ENCODE measurements at regions not wholly inside any gene's neighbourhood (a gene's known extent, or its start where the extent isn't known, plus 50 kb on each side); places are given as distances from the start of the nearest gene placed in this dataset.

DNA sequence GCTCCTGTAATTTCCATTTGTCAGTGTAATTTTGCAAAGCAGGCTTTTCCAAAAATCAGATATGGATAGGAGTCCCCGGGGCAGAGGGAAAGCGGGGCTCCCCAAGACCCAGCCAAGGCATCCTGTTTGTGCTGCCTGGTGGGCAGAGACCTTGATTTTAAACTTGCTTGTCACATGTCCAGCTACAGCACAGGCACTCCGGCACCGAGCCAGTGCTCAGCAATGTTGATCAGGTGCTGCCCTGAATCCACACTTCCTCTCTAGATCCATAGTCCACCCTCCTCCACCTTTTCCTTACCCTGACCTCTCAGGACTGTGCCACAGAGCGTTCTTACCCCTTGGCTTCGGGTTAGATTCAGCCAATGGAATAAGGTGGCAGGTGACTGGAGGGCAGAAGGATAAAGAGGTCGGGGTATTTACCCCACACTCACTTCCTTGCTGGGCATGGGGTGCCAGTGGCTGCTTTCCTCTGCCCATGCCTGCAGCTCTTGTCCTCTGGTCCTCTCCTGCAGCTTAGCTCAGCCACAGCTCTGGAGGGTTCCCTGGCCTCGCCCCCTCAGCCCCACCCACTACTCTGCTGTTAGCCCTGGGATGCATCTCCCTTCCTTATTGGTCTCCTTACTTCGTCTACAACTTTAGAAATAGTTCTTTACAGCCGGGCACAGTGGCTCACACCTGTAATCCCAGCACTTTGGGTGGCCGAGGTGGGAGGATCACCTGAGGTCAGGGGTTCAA lies 80.1 kb downstream of the IRF2BPL start:
- DNase-seq: no peak

DNA sequence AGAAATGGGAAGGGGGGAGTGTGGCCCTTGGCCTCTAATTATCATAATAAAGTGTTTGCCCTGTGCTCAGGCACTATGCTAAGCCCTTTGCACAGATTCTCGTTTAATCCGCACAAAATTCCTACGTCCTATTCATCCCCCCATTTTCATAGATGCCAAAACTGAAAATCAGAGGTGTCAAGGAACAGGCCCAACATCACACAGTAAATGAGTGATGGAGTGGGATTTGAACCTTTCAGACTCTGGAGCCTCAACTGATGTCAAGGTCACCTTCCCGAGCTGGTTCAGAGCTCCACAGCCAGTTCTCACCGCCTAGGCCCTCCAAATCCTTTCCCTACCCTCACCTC lies 80.7 kb downstream of the IRF2BPL start:
- no peak for DNase-seq

DNA sequence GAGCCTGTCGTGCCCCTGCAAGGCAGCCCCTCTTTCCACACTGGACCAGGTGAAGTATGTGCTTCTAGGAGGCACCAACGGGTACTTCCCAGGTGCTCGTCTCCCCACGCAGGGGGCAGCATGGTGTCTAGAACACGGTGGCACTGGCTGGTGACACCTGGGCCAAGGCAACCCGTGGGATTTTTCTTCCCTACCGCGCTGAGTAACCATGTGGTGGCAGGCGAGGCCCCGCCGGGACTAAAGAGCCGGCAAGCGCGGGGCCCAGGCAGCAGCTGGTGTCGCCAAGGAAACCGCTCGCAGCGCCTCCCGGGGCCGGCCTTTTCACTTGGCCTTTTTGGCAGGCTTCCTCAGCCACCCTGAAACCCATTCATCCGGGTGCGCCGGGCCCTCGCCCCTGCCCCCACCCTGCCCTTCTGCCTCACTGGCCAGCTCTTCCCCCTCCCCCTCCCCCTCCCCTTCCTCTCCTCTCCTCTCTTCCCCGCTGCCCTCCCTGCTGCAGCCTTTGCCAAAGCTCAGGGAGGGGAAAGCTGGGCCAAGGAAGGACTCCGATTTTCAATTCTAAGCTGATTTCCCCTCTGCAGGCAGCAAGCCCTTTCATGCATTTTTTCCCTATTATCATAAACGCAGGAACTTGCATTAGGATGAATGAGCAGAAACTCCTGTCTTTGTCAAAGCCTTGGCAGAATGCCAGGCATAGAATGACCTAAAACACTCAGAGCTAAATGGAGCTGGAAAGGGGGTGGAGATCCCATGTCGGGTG lies 81.2 kb downstream of the IRF2BPL start:
- peak; percentile 90 for DNase-seq

DNA sequence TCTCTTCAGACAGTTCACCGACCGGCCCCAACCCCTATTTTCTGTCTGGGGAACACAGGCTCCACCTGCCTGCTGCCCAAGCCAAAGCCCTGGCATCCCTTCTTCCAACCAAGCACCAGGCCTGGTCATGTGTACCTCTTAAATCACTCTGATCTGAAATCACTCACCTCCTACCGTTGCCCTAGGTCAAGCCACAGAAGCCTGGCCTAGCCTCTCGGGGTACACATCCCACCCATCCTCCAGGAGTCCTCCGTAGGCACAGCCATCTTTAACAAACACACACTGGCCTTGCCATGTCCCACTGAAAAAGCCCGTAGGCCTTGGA lies 81.8 kb downstream of the IRF2BPL start:
- no peak for DNase-seq

DNA sequence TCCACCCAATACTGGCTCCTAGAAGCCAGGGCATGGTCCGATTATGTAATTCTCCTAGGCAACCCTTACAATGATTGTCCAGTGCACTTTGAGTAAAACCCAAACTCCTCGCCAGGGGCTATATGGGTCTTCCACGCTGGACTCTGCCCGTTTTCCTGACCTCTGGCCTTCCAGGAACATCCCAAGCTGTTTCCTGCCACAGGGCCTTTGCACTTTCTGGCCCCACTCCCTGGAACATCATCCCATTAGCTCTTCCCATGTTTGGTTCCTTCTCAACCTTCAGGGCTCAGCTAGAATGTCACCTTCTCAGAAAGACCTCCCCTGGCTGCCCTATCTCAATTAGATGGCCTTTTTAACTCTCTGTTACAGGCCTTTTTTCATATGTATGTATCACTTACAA lies 85.4 kb downstream of the IRF2BPL start:
- DNase-seq: no peak

DNA sequence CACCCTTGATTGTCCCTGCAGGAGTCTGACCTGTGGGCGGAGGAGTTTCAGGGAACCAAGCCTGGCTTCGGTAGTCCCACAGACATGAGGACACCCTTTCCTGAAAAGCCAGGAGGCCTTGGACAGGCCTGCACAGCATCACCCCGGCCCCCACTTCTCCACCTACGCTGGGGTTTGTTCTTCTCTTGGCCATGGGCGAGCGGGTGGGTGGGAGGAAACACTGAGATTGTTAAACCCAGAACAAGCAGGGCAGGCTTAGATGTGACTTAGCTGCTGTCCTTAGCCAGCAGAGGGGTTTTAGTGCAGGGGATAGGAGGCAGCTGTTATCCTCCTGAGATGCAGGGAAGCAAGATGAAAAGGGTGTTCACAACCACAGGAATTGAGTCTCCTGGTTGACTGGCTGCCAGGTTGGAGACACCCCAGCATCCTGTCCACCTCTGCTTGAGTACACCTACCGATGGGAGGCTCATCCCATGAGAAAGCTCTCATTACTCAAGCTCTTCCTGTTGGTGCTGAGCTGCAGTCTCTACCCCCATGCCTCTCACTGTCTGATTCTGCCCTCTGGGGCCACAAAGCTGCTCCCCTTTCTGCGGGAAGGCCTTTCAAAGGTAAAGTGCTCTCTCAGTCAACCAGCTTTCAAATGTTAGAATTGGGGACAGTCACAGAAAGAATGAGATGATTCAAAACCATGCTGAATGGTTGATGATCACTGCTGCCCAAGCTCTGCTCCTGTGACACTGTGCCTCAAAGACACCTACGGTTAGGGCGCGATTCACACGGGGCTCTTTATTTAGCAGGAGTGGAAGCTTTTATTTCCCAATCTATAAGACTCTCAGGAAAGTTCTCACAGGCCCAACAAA lies 86.3 kb downstream of the IRF2BPL start:
- DNase-seq: no peak

DNA sequence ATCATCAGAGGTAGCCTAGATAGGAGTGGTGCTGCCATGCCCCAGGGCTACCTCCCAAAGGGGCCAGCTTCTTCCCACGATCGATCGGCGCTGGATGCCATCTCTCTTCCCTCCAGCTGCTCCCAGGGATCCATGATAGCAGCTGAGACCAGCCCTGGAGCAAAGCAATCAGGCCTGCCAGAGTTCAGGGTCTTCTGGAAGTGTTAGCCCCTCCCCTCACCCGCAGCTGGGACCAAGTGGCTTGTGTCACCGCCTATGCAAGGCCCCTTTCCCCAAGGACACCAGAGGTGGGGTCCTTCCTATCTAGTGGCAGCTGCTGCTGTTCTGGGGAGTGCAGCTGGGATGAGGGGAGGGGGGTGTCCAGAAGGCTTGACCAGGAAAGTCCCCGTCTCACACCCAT lies 87.0 kb downstream of the IRF2BPL start:
- no peak for DNase-seq

DNA sequence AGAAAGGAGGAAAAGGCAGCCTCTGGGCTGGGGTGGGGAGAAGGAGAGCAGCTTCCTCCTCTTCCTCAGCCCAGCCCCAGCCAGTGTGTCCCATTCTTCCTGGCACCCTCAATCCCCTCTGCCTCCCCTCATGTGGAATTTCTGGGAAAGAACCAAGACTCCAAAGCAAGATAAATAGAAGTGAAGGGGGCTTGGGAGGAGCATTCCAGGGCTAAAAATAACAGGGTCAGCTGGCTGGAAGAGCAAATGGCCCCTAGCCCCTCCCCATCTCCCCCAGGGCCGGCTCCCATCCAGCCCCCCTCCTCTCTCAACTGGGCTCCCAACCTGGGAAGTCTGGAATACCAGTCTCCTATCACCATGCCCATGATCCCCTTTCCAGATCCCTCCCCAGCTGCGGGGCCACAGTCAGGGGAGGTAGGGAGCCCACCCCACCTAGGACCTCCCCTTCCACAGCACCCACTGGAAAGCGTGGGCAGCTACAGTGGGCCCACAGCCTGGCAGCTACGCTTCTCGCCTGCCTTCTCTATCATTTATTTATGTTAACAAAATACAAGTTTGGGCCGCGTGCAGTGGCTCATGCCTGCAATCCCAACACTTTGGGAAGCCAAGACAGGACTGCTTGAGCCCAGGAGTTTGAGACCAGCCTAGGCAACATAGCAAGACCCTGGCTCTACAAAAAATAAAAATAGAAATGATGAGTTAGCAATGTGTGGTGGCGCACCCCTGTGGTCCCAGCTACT lies 88.3 kb downstream of the IRF2BPL start:
- no peak for DNase-seq

DNA sequence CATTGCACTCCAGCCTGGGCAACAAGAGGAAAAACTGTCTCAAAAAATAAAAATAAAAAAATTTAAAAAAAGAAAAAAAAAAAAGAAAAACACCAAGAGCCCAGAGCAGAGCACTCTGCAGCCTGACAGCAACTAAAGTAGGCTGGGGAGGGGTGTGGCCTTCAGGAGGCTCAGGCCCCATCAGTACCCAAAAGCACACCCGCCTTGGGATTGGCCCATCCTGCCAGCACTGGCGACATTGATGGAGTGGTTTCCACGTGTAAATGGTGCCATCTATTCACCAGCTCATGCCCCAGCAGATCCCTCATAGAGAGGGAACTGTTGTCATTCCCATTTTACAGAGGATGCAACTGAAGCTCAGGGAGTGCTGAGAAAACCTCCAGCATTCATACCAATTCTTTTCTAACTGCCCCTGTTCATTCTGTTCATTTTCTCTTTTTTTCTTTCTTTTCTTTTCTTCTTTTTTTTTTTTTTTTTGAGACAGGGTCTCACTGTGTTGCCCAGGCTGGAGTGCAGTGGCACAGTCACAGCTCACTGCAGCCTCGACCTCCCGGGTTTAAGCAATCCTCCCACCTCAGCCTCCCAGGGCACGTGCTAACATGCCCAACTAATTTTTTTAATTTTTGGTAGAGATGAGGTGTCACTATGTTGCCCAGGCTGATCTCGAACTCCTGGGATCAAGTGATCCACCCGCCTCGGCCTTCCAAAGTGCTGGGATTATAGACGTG lies 89.3 kb downstream of the IRF2BPL start:
- no peak for DNase-seq

DNA sequence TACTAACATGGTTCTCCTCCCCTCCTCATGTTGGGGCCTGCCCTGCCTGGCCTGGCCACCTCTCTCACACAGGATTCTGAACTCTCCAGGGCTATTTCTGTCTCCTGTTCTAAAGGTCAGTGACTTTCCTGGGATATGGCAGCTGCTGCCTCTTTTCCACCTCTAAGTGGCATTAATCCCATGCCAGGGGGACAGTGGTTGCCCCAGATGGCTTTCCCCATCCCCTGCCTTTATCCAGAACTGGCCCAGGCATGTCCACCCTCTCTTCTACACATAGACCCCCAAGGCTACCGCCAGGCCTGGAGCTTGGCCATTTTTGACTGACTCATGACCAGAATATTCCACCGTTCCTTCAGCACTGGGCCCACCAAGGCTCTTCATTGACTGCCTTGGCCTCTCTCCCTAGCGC lies 90.4 kb downstream of the IRF2BPL start:
- DNase-seq: no peak

DNA sequence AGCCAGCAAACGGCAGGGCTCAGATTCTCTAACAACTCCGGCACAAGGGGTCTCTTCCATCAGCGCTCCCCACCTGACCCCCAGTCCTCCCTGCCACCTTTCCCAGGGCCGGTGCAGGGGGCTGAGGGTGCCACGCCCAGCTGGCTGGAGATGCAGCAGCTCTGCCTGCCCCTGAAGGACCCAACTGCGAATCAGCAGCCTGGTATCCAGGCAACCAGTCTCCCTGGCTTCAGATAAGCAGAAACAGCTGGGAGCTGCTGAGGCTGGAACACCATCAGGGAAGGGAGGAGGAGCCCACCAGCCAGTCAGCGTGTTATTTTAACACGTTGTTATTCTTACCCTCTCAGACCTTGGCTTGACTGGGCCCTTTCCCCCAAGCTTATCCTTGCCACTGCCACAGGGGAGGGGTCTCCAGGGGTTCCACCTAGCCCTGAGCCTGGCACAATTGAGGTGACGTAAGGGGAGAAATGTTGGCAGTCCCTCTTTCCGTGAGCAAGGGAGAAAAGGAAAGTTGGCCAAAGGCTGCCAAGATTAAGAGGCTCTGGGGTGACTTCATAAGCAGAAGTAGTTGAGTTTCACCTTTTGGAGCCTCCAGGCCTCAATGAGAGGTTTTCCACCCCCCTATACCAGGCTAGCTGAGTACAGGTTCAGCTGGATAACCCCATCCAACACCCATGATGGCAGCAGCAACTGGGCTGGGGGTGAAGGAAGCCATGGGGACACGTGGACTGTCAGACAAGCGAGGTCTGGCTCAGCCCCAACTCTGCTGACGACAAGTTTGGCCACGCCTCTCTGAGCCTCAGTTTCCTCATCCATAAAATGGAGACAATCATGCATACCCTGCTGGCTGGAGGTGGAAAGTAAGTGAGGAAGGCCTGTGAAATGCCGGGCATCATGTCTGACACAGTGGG lies 91.1 kb downstream of the IRF2BPL start:
- DNase-seq: no peak

DNA sequence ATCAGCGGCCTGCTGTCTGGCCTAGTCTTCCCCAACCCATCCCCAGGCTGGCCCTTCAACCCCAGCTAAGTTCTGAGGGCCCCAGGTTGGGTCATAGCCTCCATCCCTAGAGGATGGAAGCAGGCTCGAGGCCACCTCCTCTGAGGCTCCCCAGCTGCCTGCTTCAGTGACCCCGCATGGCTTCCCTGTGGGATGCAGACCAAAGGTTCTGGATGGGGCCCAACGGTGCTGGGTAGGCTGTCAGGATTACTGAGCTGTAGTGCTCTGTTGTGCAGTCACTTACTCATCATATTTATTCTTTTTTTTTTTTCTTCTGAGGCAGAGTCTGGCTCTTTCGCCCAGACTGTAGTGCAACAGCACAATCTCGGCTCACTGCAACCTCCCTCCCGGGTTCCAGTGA lies 92.0 kb downstream of the IRF2BPL start:
- DNase-seq: no peak

DNA sequence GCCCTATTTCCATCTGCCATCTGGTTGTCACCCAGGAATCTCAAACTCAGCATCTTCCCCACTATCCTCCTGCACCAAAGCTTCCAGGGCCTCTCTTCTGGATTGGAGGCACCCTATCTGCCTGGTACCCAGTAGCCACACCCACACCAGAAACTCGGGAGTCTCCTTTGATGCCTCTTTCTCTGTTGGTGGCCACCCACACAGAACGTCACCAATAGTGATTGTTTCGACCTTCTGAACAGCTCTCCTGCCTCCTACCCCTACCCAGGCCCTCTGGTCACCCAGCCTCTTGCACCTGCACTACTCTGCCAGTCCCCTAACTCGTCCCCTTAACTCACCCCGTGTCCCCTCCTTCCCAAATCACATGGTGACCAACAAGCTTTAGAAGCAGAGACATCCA lies 95.0 kb downstream of the IRF2BPL start:
- DNase-seq: no peak

DNA sequence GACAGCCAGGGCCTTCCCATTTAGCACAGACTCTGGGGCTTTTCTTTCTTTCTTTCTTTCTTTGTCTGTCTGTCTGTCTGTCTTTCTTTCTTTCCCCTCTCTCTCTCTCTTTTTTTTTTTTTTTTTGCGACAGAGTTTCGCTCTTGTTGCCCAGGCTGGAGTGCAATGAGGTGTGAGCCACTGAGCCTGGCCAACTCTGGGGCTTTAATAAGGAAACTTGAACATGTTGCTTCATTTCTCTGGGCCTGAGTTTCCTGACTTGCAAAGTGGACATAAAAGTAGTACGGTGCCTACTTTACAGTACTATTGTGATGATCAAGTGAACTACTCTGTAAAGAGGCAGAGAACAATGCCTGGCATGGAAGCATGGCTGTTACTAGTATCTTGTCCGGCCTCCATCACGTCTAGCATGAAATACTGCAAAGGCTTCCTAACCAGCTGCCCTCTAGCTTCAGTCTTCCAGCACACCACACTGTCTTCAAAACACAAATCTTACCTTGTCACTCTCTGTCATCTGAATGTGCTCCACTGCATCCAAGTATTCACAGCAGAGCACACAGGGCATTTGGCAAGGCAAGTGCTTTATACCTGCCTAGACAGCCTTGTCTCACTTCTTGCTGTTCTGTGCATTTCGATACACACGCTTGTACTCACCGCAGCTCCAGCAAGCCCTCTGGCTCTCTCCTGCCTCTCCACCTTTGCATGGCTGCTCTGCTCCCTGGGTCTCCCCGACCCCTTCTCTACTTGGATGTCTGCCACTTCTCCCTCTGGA lies 96.7 kb downstream of the IRF2BPL start:
- DNase-seq: no peak

DNA sequence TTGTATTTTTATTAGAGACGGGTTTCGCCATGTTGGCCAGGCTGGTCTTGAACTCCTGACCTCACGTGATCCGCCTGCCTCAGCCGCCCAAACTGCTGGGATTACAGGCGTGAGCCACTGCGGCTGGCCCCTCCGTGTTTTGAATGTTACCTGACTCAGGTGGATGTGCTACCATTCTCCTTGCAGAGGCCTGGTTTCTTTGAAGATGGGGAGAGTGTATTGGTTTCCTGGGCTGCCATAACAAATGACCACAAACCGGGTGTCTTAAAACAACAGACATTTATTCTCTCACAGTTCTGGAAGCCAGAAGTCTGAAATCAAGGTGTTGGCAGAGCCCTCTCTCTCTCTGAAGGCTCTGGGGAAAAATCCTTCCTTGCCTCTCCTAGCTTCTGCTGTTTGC lies 98.0 kb downstream of the IRF2BPL start:
- no peak for DNase-seq

DNA sequence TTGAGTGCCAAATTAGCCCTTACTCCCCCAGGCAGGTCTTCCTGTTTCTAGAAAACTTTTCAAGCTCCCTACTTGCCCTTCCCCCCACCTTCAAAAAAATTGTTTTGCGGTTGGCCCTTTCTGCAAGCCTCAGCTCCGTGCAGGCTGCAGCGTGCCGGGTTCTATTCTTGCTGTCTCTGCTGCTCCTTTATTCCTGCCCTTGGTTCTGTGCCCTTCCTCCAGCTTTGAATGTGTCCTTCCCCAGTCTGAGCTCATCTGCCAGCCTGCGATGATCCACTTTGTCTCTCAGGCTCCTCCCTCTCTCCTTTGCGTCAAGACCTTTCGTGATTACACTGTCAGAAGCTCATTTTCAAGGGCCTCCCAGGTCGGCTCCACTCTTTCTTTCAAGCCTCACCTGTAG lies 98.6 kb downstream of the IRF2BPL start:
- no peak for DNase-seq

DNA sequence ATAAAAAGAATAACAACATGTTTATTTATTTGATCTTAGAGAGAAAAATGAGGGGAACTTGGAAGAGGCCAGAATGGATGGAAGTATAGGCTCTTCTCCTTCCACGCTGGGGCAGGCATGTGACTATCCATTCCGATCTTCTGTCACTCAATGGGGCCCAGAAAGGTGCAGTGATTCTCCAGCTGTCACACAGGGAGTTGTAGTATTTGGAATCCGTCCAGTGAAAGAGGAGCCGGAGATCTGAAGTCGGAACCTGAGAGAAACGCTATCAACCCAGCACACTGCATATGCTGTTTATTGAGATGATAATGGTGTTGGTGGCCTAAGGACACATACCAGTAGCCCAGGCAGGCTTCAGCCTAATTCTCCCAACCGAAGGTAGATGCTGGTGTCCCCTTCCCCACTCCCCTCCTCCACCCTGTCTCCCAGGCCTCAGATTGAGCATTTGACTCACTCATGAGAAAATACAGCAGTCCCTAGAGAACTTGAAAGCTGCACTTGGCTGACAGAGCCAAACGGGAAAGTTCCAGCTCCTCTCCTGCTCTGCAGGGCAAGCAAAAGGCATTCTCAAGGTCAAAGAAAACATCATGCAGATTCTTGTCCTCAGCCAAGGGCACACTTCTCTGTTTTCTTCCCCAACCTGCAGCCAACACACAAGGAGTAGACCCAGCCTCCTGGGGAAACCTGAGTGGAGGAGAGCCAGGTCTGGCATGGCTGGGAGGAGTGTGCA lies 100.4 kb downstream of the IRF2BPL start:
- DNase-seq: no peak

DNA sequence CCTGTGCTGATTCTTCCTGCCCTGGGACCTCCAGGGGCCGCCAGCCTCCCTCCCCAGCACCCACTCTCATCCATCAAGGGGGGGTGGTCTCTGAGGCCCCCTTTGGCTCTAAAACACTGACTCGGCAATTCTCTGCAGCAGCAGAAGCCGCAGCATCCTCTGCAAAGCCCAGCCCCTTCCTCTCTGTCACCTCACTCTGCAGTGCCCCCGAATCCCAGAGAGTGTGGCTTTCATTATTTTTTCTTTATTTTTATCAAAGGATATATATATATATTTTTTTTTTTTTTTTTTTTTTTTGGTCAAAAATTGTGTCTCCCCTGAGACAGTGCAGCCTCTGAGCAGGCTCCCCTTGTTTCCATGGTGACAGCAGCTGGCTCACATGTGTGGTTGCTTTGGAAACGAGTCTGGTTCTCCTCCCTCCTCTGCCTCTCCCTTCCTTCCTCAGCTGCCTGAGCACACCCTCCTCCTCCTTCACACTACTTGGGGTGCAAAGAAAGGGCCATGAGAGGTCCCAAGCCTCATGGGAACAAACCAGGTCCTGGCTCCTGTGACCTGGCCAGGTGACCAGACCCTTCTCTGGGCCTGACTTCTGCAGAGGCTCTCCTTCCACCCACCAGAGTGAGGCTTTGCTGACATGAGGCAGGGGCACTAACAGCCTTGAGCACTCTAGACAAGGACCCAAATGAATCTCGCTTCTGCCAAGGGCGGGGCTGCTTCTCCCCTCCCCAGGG lies 100.5 kb downstream of the LRRC74A start:
- no peak for DNase-seq

DNA sequence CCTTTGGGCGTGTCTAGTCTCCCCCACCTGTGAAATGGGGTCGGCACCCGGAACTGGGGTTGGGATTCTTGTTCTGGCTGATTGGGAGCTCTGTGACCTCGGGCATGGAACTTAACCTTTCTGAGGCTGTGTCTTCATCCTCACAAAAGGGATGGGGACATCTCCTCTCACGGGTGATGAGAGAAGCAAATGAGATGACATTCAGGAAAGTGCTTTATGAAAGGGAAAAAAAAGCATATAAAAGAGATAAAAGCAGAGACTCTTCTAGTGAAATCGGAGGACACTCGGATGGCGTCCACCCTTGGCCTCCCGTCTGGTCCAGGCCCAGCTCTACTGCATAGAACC lies 98.9 kb downstream of the LRRC74A start:
- no peak for DNase-seq

All from 8988T (cell line).